ENCODE measurements at regions not wholly inside any gene's neighbourhood (a gene's known extent, or its start where the extent isn't known, plus 50 kb on each side); places are given as distances from the start of the nearest gene placed in this dataset.

DNA sequence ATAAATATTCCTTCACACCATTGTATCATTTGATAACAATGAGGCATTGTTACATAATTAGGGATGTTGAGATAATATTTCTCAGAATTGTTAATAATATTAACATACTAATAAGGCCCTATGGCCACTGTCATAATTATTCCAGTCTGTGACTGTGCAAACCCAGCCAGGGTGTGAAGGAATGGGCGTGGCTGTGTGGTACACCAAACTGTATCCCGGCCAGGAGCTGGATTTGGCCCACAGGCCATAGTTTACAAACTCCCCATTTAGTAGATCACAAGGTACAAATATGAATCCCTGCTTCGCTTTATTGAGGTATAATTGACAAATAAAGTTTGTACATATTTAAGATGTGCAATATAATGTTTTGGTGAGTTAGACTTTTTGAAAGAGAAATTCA, 894.7 kb downstream of the C6orf118 start:
- TF ChIP-seq CTCF (IDR thresholded peaks at IDR 0.05; ENCODE audit: insufficient read depth, low read depth, low read length, missing control alignments), result no peak
- no peak overlapping the region for H3K4me3 ChIP-seq (ENCODE audit: low read depth, low read length)
- DNase-seq (ENCODE audit: low read depth), result no peak

- DNase-seq (ENCODE audit: low read depth), result no peak
- TF ChIP-seq CTCF (IDR thresholded peaks at IDR 0.05; ENCODE audit: insufficient read depth, low read depth, low read length, missing control alignments), result no peak
- H3K4me3 ChIP-seq (ENCODE audit: low read depth, low read length), result no peak overlapping the region
Observed at GRCh38 chr6:164412566-164412965, 896.8 kb downstream of the C6orf118 start.

DNA sequence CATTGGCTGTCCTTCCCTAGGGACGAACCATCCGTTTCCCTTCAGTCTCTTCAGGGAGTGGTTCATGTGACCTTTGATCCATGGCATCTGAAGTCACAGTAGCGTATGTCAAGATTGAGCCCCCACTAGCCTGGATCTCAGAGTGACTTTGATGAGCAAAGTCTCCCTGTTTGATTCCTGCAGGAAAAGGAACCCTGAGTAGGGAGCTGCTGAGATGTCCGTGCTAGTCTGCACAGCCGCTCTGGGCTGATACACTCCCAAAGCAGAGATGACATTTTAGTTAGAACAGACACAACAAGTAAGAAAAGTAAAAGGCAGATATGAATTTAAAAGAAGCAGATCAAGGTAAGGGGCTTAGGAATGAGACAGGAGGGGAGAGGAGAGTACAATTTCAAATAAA, 899.4 kb downstream of the C6orf118 start:
- H3K4me3 ChIP-seq (ENCODE audit: low read depth, low read length), result no peak overlapping the region
- no peak for DNase-seq (ENCODE audit: low read depth)

GRCh38 chr6:164409309-164410009, 899.9 kb downstream of the C6orf118 start:
- TF ChIP-seq CTCF (IDR thresholded peaks at IDR 0.05; ENCODE audit: insufficient read depth, low read depth, low read length, missing control alignments), result no peak
- DNase-seq (ENCODE audit: low read depth), result no peak
- H3K4me3 ChIP-seq (ENCODE audit: low read depth, low read length), result no peak overlapping the region

More for the DNA sequence above, 899.4 kb downstream of the C6orf118 start:
- no peak for TF ChIP-seq CTCF (IDR thresholded peaks at IDR 0.05; ENCODE audit: insufficient read depth, low read depth, low read length, missing control alignments)

GRCh38 chr6:164408868-164409267, 900.5 kb downstream of the C6orf118 start:
- no peak for TF ChIP-seq CTCF (IDR thresholded peaks at IDR 0.05; ENCODE audit: insufficient read depth, low read depth, low read length, missing control alignments)
- no peak for DNase-seq (ENCODE audit: low read depth)
- H3K4me3 ChIP-seq (ENCODE audit: low read depth, low read length), result no peak overlapping the region

DNA sequence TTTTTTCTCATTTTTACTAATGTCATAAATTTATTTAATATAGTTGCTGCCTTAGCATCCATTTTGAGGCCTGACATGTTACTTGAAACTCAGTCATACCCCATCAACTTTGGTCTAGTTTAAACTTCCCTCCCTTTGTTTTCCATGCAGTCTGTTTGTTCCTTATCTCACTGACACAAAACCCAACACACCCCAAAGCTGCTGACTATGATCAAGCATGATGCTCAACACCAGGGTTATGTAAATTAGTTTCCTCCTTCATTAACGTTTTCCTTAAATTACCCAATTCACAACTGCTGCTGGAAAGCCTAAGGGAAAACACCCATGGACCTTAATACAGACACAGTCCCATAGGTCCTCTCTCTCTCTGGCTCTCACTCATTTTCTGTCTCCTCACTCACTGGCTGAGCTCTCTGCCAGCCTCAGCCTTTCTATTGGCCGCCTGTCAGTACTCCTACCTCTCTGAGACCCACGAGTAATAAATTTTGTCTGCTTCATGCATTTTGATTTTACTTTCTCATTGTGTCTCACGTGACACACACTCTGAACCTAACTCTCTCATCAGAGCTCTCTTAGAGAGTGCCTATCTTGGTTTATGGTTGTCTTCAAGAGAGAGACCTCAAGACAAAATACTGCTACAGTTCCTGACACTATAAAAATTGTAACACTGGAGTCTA, 904.5 kb downstream of the C6orf118 start:
- TF ChIP-seq CTCF (IDR thresholded peaks at IDR 0.05; ENCODE audit: insufficient read depth, low read depth, low read length, missing control alignments), result no peak
- H3K4me3 ChIP-seq (ENCODE audit: low read depth, low read length), result no peak overlapping the region
- DNase-seq (ENCODE audit: low read depth), result no peak
